ENCODE measurements at regions not wholly inside any gene's neighbourhood (a gene's known extent, or its start where the extent isn't known, plus 50 kb on each side); places are given as distances from the start of the nearest gene placed in this dataset.

DNA sequence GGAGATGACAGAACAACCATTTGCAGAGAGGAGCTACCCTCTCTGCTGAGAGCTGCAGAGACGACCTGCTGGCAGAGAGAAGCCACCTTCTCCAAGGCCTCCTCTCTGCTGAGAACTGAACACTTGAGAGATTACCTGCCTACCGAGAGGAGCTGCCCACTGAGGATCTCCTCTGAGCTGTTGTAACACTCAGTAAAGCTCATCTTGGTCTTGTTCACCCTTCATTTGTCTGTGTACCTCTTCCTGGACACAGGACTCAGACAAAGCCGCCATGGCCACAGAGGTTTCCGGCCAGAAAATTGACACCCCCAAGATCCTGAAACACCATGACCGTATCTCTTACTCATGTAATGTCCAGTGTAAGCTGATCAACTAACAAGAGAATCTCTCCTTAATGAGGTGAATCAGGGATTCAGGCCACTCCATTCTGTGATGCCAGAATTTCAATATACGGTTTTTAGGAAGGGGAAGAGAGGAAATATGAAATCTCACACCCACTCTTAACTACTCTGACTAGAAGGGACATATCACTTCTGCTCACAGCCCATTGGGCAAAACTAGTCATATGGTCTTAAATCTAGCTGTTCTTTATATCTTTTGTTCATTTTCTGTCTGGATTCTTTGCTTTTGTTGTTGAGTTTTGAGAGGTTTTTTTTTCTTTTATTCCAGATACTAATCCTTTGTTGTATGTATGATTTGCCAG, 83.8 kb downstream of the RHOU start:
- TF ChIP-seq EZH2phosphoT487 (IDR thresholded peaks at IDR 0.05; ENCODE audit: low read length) (no peak), EZH2 (optimal IDR thresholded peaks at IDR 0.05; ENCODE audit: low read depth, low read length) (no peak)
- TF ChIP-seq, protein P1, sequence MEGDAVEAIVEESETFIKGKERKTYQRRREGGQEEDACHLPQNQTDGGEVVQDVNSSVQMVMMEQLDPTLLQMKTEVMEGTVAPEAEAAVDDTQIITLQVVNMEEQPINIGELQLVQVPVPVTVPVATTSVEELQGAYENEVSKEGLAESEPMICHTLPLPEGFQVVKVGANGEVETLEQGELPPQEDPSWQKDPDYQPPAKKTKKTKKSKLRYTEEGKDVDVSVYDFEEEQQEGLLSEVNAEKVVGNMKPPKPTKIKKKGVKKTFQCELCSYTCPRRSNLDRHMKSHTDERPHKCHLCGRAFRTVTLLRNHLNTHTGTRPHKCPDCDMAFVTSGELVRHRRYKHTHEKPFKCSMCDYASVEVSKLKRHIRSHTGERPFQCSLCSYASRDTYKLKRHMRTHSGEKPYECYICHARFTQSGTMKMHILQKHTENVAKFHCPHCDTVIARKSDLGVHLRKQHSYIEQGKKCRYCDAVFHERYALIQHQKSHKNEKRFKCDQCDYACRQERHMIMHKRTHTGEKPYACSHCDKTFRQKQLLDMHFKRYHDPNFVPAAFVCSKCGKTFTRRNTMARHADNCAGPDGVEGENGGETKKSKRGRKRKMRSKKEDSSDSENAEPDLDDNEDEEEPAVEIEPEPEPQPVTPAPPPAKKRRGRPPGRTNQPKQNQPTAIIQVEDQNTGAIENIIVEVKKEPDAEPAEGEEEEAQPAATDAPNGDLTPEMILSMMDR (IDR thresholded peaks at IDR 0.05; ENCODE audit: low read length): no peak
- H3K9me2 ChIP-seq (replicated peaks; ENCODE audit: insufficient read depth, low read length): no peaks in the 10 kb centered on the region
- H3K4me3 ChIP-seq (ENCODE audit: low read length): no peak overlapping the region
- no peak overlapping the region for H2AFZ ChIP-seq (ENCODE audit: low read length)
- no peak for DNase-seq
- no peaks in the 10 kb centered on the region for H3K79me2 ChIP-seq (ENCODE audit: low read length)
- no peak overlapping the region for H3K27ac ChIP-seq (ENCODE audit: low read length)
- no peaks in the 10 kb centered on the region for H4K20me1 ChIP-seq (ENCODE audit: insufficient read depth, low read length)
- H3K9me3 ChIP-seq (replicated peaks; ENCODE audit: insufficient read depth, low read length): no peaks in the 10 kb centered on the region
- no peak overlapping the region for H3K9ac ChIP-seq (ENCODE audit: low read length)
- no peaks in the 10 kb centered on the region for H3K36me3 ChIP-seq (replicated peaks; ENCODE audit: insufficient read depth, low read length)
- no peaks in the 10 kb centered on the region for H3F3A ChIP-seq (ENCODE audit: insufficient read depth, low read length)
- no peaks in the 10 kb centered on the region for H3K27me3 ChIP-seq (replicated peaks; ENCODE audit: insufficient read depth, low read length)
- no peaks in the 10 kb centered on the region for H3K4me1 ChIP-seq (ENCODE audit: low read length)
- no peak overlapping the region for H3K4me2 ChIP-seq (ENCODE audit: low read depth, low read length)

DNA sequence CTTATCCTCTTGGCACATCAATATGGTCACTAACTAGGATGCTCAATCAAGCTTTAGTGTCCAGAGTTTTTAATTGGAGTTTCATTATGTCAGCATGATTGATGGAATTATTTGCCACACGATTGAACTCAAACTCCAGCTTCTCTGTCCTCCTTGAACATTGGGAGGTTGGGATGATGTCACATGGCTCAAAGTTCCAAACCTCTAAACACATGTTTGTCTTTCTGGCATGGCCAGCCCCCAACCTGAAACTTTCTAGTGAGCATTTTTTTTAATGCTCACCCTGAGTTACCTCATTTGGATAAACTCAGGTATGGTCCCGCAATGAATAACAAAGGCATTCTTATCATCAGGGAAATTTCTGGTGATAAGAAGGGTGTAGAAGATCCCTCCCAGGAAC, 86.0 kb downstream of the RHOU start:
- no peaks in the 10 kb centered on the region for H4K20me1 ChIP-seq (ENCODE audit: insufficient read depth, low read length)
- no peak overlapping the region for H2AFZ ChIP-seq (ENCODE audit: low read length)
- H3F3A ChIP-seq (ENCODE audit: insufficient read depth, low read length): no peaks in the 10 kb centered on the region
- no peaks in the 10 kb centered on the region for H3K79me2 ChIP-seq (ENCODE audit: low read length)
- TF ChIP-seq EZH2phosphoT487 (IDR thresholded peaks at IDR 0.05; ENCODE audit: low read length) (no peak), EZH2 (optimal IDR thresholded peaks at IDR 0.05; ENCODE audit: low read depth, low read length) (no peak)
- TF ChIP-seq, protein P1 (IDR thresholded peaks at IDR 0.05; ENCODE audit: low read length): no peak
- no peaks in the 10 kb centered on the region for H3K4me1 ChIP-seq (ENCODE audit: low read length)
- no peaks in the 10 kb centered on the region for H3K9me2 ChIP-seq (replicated peaks; ENCODE audit: insufficient read depth, low read length)
- no peak overlapping the region for H3K4me3 ChIP-seq (ENCODE audit: low read length)
- no peak overlapping the region for H3K27ac ChIP-seq (ENCODE audit: low read length)
- H3K4me2 ChIP-seq (ENCODE audit: low read depth, low read length): no peak overlapping the region
- no peak for DNase-seq
- H3K36me3 ChIP-seq (replicated peaks; ENCODE audit: insufficient read depth, low read length): no peaks in the 10 kb centered on the region
- no peaks in the 10 kb centered on the region for H3K9me3 ChIP-seq (replicated peaks; ENCODE audit: insufficient read depth, low read length)
- no peaks in the 10 kb centered on the region for H3K27me3 ChIP-seq (replicated peaks; ENCODE audit: insufficient read depth, low read length)
- no peak overlapping the region for H3K9ac ChIP-seq (ENCODE audit: low read length)

DNA sequence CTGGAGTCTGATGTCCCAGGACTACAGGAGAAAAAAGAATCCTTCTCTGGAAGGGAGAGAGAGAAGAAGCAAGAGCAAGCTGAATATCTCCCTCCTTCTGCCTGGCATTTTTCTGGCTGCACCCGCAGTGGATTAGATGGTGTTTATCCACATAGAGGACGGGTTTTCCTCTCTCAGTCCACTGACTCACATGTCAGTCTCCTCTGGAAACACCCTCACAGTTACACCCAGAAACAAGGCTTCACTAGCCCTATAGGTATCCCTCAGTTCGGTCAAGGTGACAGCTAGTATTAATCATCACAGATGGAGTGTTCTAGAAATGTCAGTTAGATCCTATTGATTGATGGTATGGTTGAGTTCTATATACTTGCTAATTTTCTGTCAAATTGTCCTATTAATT, 87.9 kb downstream of the RHOU start:
- H3K27me3 ChIP-seq (replicated peaks; ENCODE audit: insufficient read depth, low read length): no peaks in the 10 kb centered on the region
- H3K36me3 ChIP-seq (replicated peaks; ENCODE audit: insufficient read depth, low read length): no peaks in the 10 kb centered on the region
- H4K20me1 ChIP-seq (ENCODE audit: insufficient read depth, low read length): no peaks in the 10 kb centered on the region
- H3F3A ChIP-seq (ENCODE audit: insufficient read depth, low read length): no peaks in the 10 kb centered on the region
- H3K79me2 ChIP-seq (ENCODE audit: low read length): no peaks in the 10 kb centered on the region
- no peak overlapping the region for H3K4me2 ChIP-seq (ENCODE audit: low read depth, low read length)
- no peak overlapping the region for H3K9ac ChIP-seq (ENCODE audit: low read length)
- TF ChIP-seq EZH2 (optimal IDR thresholded peaks at IDR 0.05; ENCODE audit: low read depth, low read length) (no peak), EZH2phosphoT487 (IDR thresholded peaks at IDR 0.05; ENCODE audit: low read length) (no peak)
- TF ChIP-seq, protein P1 (IDR thresholded peaks at IDR 0.05; ENCODE audit: low read length): no peak
- no peaks in the 10 kb centered on the region for H3K9me3 ChIP-seq (replicated peaks; ENCODE audit: insufficient read depth, low read length)
- DNase-seq: no peak
- no peak overlapping the region for H3K27ac ChIP-seq (ENCODE audit: low read length)
- no peaks in the 10 kb centered on the region for H3K9me2 ChIP-seq (replicated peaks; ENCODE audit: insufficient read depth, low read length)
- no peaks in the 10 kb centered on the region for H3K4me1 ChIP-seq (ENCODE audit: low read length)
- no peak overlapping the region for H3K4me3 ChIP-seq (ENCODE audit: low read length)
- no peak overlapping the region for H2AFZ ChIP-seq (ENCODE audit: low read length)
